MM.1S (cell line): ENCODE measurements at regions not wholly inside any gene's neighbourhood (a gene's known extent, or its start where the extent isn't known, plus 50 kb on each side); places are given as distances from the start of the nearest gene placed in this dataset.

Experiments used
- CTCF ChIP-seq: fragments of 300-600 bp; sonication (generic); IDR thresholded peaks from 2 replicates; pipeline ENCODE4 v1.5.1; 2016; ENCODE audit warnings: antibody characterized with exemption, low read length, mixed read lengths
- EZH2 ChIP-seq: fragments of 300-600 bp; sonication (generic); optimal IDR thresholded peaks from 2 replicates; pipeline ENCODE3; 2017; ENCODE audit warnings: low read depth, mild to moderate bottlenecking, antibody characterized with exemption, low read length, mixed read lengths

GRCh38 chr13:50125554-50126262 is 110.5 kb downstream of the KCNRG start:
- no peak for TF ChIP-seq CTCF
- TF ChIP-seq EZH2: no peak
